B cell (primary cell): ENCODE measurements at regions not wholly inside any gene's neighbourhood (a gene's known extent, or its start where the extent isn't known, plus 50 kb on each side); places are given as distances from the start of the nearest gene placed in this dataset.

Experiments
- ATAC-seq: fragments of 200-7000 bp; cut with Tn5 transposase; one replicate; pipeline ENCODE4 v1.10.0; 2021; ENCODE audit warnings: low read depth, mild to moderate bottlenecking, moderate number of reproducible peaks, moderate library complexity
- CTCF ChIA-PET: fragments of 350-600 bp; sonication (Branson Sonifier 250); formaldehyde crosslinking; loops from one replicate; lab custom pipeline; 2021; ENCODE audit warnings: antibody characterized with exemption, inconsistent platforms; lab: Charles Lee
- POLR2A ChIA-PET: fragments of 350-600 bp; sonication (Branson Sonifier 250); formaldehyde crosslinking; loops from one replicate; lab custom pipeline; 2021; ENCODE audit warnings: antibody characterized with exemption; lab: Charles Lee
- DNase-seq: peaks from one replicate; pipeline ENCODE4 v3.0.0; 2013
- H2AFZ ChIP-seq: 2 replicates; pipeline ENCODE4 v1.6.1; 2012; ENCODE audit warnings: mild to moderate bottlenecking, low read depth, low read length; ENCODE audit not compliant: insufficient read depth, poor library complexity, severe bottlenecking
- H3K27ac ChIP-seq, 2 donors: 1 replicate in 1 of 2; 2 replicates in 1 of 2; pipeline ENCODE4 v1.5.1; 2012 to 2013; ENCODE audit warnings: low read length in 2 of 2, mild to moderate bottlenecking in 2 of 2, moderate library complexity in 1 of 2
- H3K27me3 ChIP-seq, 4 experiments: fragments of 200-600 bp in 1 of 4; sonication (generic) in 1 of 4; replicated peaks in 1 of 4; 1 replicate in 2 of 4; 2 replicates in 2 of 4; pipeline versions ENCODE4 v1.6.1 to v1.7.0; 2013 to 2016; ENCODE audit warnings: low read length in 3 of 4, mild to moderate bottlenecking in 2 of 4, mixed read lengths in 1 of 4, moderate library complexity in 1 of 4; ENCODE audit not compliant: insufficient read depth in 4 of 4, control insufficient read depth in 3 of 4; ENCODE audit errors: control extremely low read depth in 1 of 4
- H3K36me3 ChIP-seq, 2 experiments: replicated peaks in 1 of 2; 1 replicate in 1 of 2; 2 replicates in 1 of 2; pipeline versions ENCODE4 v1.6.1 to v1.7.1; 2013; ENCODE audit warnings: low read length in 1 of 2; ENCODE audit not compliant: insufficient read depth in 2 of 2, control insufficient read depth in 1 of 2; ENCODE audit errors: control extremely low read depth in 1 of 2, extremely low read depth in 1 of 2
- H3K4me1 ChIP-seq, 2 donors: fragments of 200-600 bp in 1 of 2; sonication (generic) in 1 of 2; 1 replicate in 1 of 2; 2 replicates in 1 of 2; pipeline versions ENCODE4 v1.5.1 to v1.6.1; 2013 to 2017; ENCODE audit warnings: low read length in 2 of 2; ENCODE audit not compliant: control insufficient read depth in 2 of 2, insufficient read depth in 2 of 2
- H3K4me2 ChIP-seq: replicated peaks from 2 replicates; pipeline ENCODE3; 2012; ENCODE audit warnings: mild to moderate bottlenecking, low read depth, low read length; ENCODE audit not compliant: poor library complexity, severe bottlenecking
- H3K4me3 ChIP-seq, 5 experiments: fragments of 200-600 bp in 1 of 5; sonication (generic) in 1 of 5; 1 replicate in 3 of 5; 2 replicates in 2 of 5; pipeline versions ENCODE4 v1.5.1 to v1.7.0; 2011 to 2016; ENCODE audit warnings: low read length in 4 of 5, mild to moderate bottlenecking in 4 of 5, low read depth in 2 of 5, control low read depth in 1 of 5, moderate library complexity in 1 of 5; ENCODE audit not compliant: insufficient read depth in 1 of 5; ENCODE audit errors: control extremely low read depth in 1 of 5, extremely low read depth in 1 of 5
- H3K79me2 ChIP-seq: fragments of 200-600 bp; sonication (generic); one replicate; pipeline ENCODE4 v1.6.0; 2016; ENCODE audit warnings: low read length; ENCODE audit not compliant: control insufficient read depth, insufficient read depth
- H3K9ac ChIP-seq: fragments of 200-600 bp; sonication (generic); 2 replicates; pipeline ENCODE4 v1.6.1; 2017; ENCODE audit warnings: mild to moderate bottlenecking, low read length, moderate library complexity
- H3K9me3 ChIP-seq, 3 donors: one replicate each; pipeline versions ENCODE4 v1.6.1 to v1.7.1; 2013; ENCODE audit warnings: low read length in 2 of 3; ENCODE audit not compliant: control insufficient read depth in 2 of 3, insufficient read depth in 1 of 3; ENCODE audit errors: control extremely low read depth in 1 of 3
- H4K20me1 ChIP-seq: 2 replicates; pipeline ENCODE4 v1.6.0; 2012; ENCODE audit warnings: mild to moderate bottlenecking, low read length; ENCODE audit not compliant: insufficient read depth, control insufficient read depth, poor library complexity, severe bottlenecking
- H3K27ac Mint-ChIP-seq: one replicate; pipeline ENCODE4 v1.8.0; 2021; ENCODE audit warnings: mixed read lengths
- H3K27me3 Mint-ChIP-seq: one replicate; pipeline ENCODE4 v1.8.0; 2021; ENCODE audit warnings: mixed read lengths
- H3K4me1 Mint-ChIP-seq: one replicate; pipeline ENCODE4 v1.8.0; 2021; ENCODE audit warnings: mixed read lengths
- H3K4me3 Mint-ChIP-seq: one replicate; pipeline ENCODE4 v1.8.0; 2021; ENCODE audit warnings: mixed read lengths
- H3K9me3 Mint-ChIP-seq: one replicate; pipeline ENCODE4 v1.8.0; 2022; ENCODE audit warnings: mixed read lengths; ENCODE audit not compliant: insufficient read depth
- EZH2 ChIP-seq: IDR thresholded peaks from 2 replicates; pipeline ENCODE4 v1.6.1; 2012; ENCODE audit warnings: borderline replicate concordance, low read depth, mild to moderate bottlenecking, moderate library complexity, low read length; ENCODE audit not compliant: insufficient read depth, poor library complexity, severe bottlenecking
- WGBS: methylation state at CpG from one replicate; pipeline ENCODE4 v1.1.5; 2013; ENCODE audit warnings: missing lambda C conversion rate; ENCODE audit not compliant: insufficient coverage; 5-methylcytosine and 5-hydroxymethylcytosine counted together
- intact Hi-C: fragments of 100-400 bp; cut with micrococcal nuclease; formaldehyde crosslinking; loops from one replicate; pipeline ENCODE4 v1.10.0; 2022
- TF ChIP-seq, protein P1 (sequence below): fragments of 200-600 bp; IDR thresholded peaks from one replicate; pipeline ENCODE4 v1.8.0; 2022; ENCODE audit warnings: antibody characterized with exemption, mild to moderate bottlenecking

DNA sequence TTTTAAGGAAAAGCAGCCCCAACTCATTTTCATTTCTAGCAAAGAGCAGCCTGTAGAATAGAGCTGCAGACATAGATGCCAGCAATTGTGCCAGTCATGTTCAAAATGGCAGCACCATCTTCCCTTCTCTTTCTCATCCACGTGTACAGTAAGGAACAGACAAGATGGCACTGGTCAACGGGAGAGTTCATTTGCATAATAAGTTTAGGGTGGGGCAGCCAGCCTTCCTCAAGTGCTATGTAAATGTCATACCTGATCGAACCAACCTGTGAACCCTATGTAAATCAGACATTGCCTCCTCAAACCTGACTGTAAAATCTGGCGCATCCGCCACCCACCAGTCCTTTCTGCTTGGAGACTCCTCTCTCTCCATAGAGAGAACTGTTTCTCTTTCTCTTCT is 150.0 kb upstream of the CDH13 start:
- Mint-ChIP-seq H3K9me3 (peaks cover 3% of the 10 kb centered on the region), H3K27ac (no peak overlapping the region), H3K4me1 (no peaks in the 10 kb centered on the region), H3K27me3 (peaks cover 26% of the 10 kb centered on the region), H3K4me3 (no peak overlapping the region)
- CTCF ChIA-PET, result no interaction called here
- H3K4me3 ChIP-seq, result no peak overlapping the region
- no peaks in the 10 kb centered on the region for H4K20me1 ChIP-seq
- H3K36me3 ChIP-seq, result no peaks in the 10 kb centered on the region
- 70% methylated on average over 4 of the region's 5 CpGs for WGBS
- DNase-seq (no peak), ATAC-seq (no peak)
- no peaks in the 10 kb centered on the region for H3K4me1 ChIP-seq
- intact Hi-C loops, result no loop called here
- POLR2A ChIA-PET, result no interaction called here
- peaks cover 0 to 3% (median 0%) of the 10 kb centered on the region in 3 donors for H3K9me3 ChIP-seq
- no peak overlapping the region for H3K9ac ChIP-seq
- H3K4me2 ChIP-seq, result no peak overlapping the region
- H2AFZ ChIP-seq, result no peak overlapping the region
- no peaks in the 10 kb centered on the region for H3K79me2 ChIP-seq
- TF ChIP-seq, protein P1, sequence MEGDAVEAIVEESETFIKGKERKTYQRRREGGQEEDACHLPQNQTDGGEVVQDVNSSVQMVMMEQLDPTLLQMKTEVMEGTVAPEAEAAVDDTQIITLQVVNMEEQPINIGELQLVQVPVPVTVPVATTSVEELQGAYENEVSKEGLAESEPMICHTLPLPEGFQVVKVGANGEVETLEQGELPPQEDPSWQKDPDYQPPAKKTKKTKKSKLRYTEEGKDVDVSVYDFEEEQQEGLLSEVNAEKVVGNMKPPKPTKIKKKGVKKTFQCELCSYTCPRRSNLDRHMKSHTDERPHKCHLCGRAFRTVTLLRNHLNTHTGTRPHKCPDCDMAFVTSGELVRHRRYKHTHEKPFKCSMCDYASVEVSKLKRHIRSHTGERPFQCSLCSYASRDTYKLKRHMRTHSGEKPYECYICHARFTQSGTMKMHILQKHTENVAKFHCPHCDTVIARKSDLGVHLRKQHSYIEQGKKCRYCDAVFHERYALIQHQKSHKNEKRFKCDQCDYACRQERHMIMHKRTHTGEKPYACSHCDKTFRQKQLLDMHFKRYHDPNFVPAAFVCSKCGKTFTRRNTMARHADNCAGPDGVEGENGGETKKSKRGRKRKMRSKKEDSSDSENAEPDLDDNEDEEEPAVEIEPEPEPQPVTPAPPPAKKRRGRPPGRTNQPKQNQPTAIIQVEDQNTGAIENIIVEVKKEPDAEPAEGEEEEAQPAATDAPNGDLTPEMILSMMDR, result no peak
- no peak for TF ChIP-seq EZH2
- H3K27ac ChIP-seq, result no peak overlapping the region
- no peaks in the 10 kb centered on the region for H3K27me3 ChIP-seq

DNA sequence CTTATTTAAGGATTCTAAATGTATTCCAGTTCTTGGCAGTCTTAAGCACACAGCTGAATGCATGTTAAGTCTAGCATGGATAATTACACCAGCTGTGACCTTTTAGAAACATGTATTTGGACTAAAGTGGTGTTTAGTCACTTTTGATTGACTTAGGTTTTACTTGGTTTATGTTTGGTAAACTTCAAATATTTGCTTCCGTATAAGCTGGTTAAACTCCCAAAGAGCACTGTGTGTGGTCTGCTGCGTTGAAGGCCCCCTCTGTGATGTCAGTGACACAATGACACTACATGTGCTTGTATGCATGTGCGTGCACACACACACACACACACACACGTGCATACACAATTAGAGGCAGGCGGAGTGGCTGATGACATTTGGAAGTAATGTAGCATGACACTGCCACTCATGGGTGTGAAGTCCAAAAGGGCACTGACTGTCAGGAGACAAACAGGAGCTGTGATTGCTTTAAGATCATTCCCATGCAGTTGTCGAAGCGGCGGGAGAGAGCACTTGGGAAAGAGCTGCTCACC is 156.1 kb upstream of the CDH13 start:
- no peak for ATAC-seq

More for the DNA sequence above, 156.1 kb upstream of the CDH13 start:
- H2AFZ ChIP-seq, result no peak overlapping the region
- no peaks in the 10 kb centered on the region for H3K4me1 ChIP-seq
- Mint-ChIP-seq H3K9me3 (peaks cover 3% of the 10 kb centered on the region), H3K27me3 (peaks cover 10% of the 10 kb centered on the region), H3K27ac (no peak overlapping the region), H3K4me1 (no peaks in the 10 kb centered on the region), H3K4me3 (no peak overlapping the region)
- no peak overlapping the region for H3K4me3 ChIP-seq
- no peak overlapping the region for H3K4me2 ChIP-seq
- H3K27me3 ChIP-seq, result no peaks in the 10 kb centered on the region
- no peak for TF ChIP-seq EZH2
- TF ChIP-seq, protein P1, result no peak
- H3K9ac ChIP-seq, result no peak overlapping the region
- POLR2A ChIA-PET, result no interaction called here
- no peak for DNase-seq
- no peaks in the 10 kb centered on the region for H3K36me3 ChIP-seq
- no peak overlapping the region for H3K27ac ChIP-seq
- CTCF ChIA-PET, result no interaction called here
- no peaks in the 10 kb centered on the region for H4K20me1 ChIP-seq
- peaks cover 0 to 4% (median 3%) of the 10 kb centered on the region in 3 donors for H3K9me3 ChIP-seq
- no peaks in the 10 kb centered on the region for H3K79me2 ChIP-seq
- WGBS, result 90% methylated on average over 4 of the region's 8 CpGs
- intact Hi-C loops, result no loop called here
